HG02678 (cell line): ENCODE measurements at regions not wholly inside any gene's neighbourhood (a gene's known extent, or its start where the extent isn't known, plus 50 kb on each side); places are given as distances from the start of the nearest gene placed in this dataset.
"Not testable (repeated sequence)": the region's sequence is repeated elsewhere in the genome, so short reads cannot be mapped to it uniquely, and the experiment has no call there.

Source experiments
- ATAC-seq: cut with Tn5 transposase; IDR thresholded peaks from one replicate; pipeline ENCODE4 v1.9.1; 2021; ENCODE audit warnings: mild to moderate bottlenecking, moderate library complexity; ENCODE audit not compliant: unreplicated experiment

DNA sequence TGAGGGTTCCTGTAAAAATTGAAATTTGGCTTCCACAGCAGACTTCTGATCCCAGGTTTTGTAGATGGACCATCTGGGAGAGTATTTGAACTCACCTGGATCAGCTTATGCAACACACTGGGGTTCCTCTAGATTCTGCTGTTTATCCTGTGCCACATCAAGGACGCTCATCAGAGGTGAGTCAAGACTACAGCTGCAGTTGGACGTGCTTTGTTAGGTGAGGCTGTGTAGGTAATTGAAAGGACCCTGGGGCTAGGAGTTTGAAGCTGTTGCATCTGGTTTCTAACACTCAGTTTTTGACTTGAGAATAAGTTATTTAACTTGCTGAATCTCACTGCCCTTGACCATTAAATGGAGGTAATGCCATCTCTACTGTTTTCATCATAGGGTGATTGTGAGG lies 394.2 kb downstream of the EDEM1 start:
- ATAC-seq, result no peak

DNA sequence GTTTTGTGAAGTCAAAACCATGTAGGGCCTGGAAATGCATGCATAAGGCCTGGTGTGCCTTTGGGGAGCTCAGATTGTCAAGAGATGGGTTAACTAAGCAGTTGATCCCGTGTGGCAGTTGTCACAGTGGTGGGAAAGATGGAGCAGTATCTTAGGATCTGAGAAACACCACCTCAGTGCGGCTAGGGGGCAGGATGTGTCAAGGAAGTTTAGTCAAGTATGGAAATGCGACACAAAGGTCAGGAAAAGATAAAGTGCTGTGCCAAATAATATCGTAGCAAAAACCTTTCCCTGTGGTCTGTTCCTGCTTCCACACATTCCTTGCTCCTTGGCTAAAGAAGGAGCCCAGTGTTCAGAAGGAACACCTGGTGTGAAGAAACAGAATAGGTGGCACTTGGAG lies 396.4 kb downstream of the EDEM1 start:
- ATAC-seq, result no peak

DNA sequence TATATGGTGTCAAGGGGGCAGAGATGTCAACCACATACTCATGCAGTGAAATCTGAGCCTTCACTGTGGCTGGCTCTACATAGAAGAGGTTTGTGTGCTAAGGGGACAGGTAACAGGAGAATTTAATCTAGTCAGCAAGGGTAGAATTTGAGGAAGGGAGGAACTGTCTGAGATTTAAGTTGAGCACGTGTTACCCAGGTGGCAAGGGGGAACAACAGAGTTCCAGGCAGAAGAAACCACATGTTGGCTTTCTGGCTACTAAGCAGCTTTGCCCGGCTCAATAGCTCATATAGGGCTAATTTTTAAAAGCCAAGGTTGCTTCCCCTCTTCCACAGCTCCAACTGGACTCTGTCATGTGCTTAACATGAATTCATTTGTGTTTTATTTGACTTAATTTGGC lies 397.6 kb downstream of the EDEM1 start:
- no peak for ATAC-seq

GRCh38 chr3:5606884-5607472 lies 419.5 kb downstream of the EDEM1 start:
- no peak for ATAC-seq

- no peak for ATAC-seq
Observed at GRCh38 chr3:5607581-5607980, 420.1 kb downstream of the EDEM1 start.

DNA sequence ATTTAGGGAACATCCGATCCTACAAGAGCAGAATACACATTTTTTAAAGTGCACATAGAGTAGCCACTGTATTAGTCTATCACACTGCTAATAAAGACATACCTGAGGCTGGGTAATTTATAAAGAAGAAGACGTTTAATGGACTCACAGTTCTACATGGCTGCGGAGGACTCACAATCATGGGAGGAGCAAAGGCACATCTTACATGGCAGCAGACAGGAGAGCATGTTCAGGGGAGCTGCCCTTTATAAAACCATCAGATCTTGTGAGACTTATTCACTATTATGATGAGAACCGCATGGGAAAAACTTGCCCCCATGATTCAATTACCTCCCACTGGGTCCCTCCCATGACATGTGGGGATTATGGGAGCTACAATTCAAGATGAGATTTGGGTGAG lies 421.5 kb downstream of the EDEM1 start:
- ATAC-seq, result not testable (repeated sequence)

- ATAC-seq, result no peak
Observed at GRCh38 chr3:5613599-5613998, 426.1 kb downstream of the EDEM1 start.

GRCh38 chr3:5616873-5617272 lies 429.4 kb downstream of the EDEM1 start:
- no peak for ATAC-seq

- ATAC-seq, result no peak
Observed at GRCh38 chr3:5618170-5618569, 430.7 kb downstream of the EDEM1 start.

- no peak for ATAC-seq
Observed at GRCh38 chr3:5630406-5630805, 442.9 kb downstream of the EDEM1 start.

GRCh38 chr3:5633960-5634359 lies 446.5 kb downstream of the EDEM1 start:
- ATAC-seq, result no peak

GRCh38 chr3:5634411-5634810 lies 446.9 kb downstream of the EDEM1 start:
- ATAC-seq, result no peak

GRCh38 chr3:5635746-5636145 lies 448.2 kb downstream of the EDEM1 start:
- ATAC-seq, result no peak

DNA sequence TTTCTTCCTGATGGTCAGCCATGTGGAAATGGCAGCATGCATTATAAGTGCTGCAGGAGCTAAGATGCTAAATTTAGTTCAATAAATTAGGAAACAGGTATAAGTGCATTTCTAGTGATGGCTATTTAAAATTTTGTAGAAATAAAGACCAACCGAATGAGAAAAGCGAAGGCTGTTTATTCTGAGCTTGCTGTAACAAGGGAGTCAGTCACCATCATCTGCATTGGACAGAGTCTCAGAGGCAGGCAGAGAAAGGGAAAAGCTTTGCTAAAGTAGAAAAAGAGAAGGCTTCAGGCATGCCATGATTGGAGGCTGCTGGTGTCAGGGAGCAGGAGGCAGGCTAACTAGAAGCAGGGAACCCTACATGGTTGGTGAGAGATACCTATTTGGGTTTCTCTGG lies 451.0 kb downstream of the EDEM1 start:
- no peak for ATAC-seq

- no peak for ATAC-seq
Observed at GRCh38 chr3:5644773-5645670, 457.5 kb downstream of the EDEM1 start.

DNA sequence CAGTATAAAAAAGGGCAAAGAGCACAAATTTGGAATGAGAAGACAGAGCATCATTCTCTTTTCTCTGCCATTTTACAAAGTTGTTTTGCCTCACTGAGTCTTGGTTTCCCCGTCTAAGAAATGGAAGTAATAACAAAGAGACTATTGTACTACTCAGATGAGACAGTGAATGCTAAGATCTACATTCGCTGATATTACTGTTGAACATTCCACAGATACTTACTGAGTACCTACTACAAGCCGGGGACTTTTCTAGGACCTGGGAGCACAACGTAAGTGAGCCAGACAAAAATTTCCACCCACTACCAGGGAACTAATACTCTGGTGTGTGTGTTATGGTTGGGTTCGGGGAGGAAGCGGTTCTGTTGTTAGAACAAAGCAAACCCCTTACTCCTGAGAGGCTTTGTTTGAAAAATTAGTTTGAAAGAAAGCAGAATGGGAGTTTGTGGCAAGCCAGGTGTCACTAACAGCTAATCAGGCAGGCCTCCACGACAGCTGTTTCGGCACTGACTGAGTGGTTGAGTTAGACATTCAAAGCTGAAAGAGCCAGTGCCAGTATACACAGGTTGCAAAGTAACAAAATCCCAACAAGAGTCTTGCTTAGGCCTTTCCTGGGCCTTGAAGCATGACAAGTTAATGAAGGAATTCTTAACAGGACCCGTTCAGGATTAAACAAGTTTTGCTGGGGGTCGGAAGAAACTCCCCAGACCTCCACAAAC lies 458.3 kb downstream of the EDEM1 start:
- ATAC-seq, result no peak

- ATAC-seq, result no peak
Observed at GRCh38 chr3:5650303-5650702, 462.8 kb downstream of the EDEM1 start.

DNA sequence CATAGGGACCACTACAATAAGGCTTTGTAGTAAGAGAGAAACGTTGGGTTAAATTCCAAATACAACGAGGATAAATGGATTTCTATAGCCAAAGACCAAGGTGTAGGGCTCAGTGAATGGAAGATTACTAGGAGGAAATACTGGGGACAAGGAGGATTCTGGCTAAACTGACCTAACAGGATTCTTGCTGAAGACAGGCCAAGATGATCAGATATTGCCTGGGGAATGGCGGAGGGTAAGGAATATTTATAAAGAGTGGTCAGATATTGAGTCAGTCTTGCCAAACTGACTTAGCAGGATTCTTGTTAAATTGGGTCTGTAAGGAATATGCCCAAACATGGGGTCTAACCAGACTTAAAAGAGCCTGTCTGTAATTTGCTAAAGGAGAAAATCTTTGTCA lies 463.8 kb downstream of the EDEM1 start:
- no peak for ATAC-seq

DNA sequence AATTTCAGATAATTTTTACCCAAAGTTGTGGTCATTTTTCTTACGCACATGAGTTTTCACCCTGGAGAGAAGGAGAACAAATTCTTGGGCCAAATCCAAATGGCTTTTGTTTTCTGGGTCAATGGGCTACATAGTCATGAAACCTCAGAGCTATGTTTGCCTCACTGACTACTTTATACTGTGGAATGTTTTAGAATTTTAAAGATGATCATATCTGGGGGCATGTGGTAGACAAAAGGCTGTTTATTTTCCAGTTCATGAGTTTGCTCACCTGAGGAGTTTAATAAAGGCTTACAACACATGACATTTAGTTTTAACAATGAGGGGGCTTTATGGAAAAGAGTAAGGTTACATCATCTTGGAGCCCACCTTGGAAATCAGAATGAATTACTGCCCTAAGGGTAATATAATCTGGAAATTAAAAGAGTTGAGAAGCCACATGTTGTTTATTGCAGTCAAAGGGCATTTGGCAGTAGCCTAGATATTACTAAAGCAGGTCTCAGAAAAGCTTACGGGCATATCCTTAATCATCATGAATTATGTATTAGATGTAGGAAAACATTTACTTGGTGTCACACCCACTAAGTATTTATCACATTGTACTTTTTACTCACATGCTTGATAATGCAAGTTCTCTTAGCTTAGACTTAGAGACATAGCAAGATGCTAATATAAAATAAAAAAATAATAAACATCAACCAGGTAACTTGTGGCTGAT lies 466.1 kb downstream of the EDEM1 start:
- no peak for ATAC-seq

- no peak for ATAC-seq
Observed at GRCh38 chr3:5657106-5657505, 469.6 kb downstream of the EDEM1 start.

DNA sequence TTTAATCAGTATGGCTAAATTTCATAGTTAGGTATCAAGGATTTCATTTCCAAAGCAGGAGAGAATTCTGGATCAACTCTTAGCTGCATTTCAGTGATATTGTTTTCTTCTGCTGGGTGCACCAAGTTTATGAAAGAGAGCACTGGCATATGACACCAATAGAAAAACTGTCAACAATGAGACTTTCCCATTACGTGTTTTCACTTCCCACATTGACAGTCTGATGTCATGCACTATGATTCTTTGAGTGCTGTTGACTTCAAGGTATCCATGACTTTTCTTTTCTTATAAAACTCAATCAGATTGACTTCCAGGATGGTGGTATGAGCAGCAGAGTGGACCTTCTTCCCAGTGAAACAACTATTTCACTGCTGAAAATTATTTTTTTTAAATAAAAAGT lies 476.1 kb downstream of the EDEM1 start:
- no peak for ATAC-seq
